Activated effector memory CD4-positive, alpha-beta T cell treated with anti-CD3 and anti-CD28 coated beads, Interleukin-2, amount 50 U/mL, for 16 hours (primary cell): ENCODE measurements at regions not wholly inside any gene's neighbourhood (a gene's known extent, or its start where the extent isn't known, plus 50 kb on each side); places are given as distances from the start of the nearest gene placed in this dataset.

ENCODE experiments used
- DNase-seq: peaks from one replicate; pipeline ENCODE4 v3.0.0-alpha.2; 2020

GRCh38 chr13:67377919-67378318 is 147.8 kb upstream of the PCDH9 start:
- DNase-seq: no peak

- no peak for DNase-seq
Measured at GRCh38 chr13:67374391-67374790, 144.3 kb upstream of the PCDH9 start.

- no peak for DNase-seq
Measured at GRCh38 chr13:67372868-67373464, 142.8 kb upstream of the PCDH9 start.

GRCh38 chr13:67369895-67370660 is 139.9 kb upstream of the PCDH9 start:
- no peak for DNase-seq

- DNase-seq: no peak
Measured at GRCh38 chr13:67367399-67367798, 137.3 kb upstream of the PCDH9 start.

- DNase-seq: no peak
Measured at GRCh38 chr13:67366533-67366932, 136.4 kb upstream of the PCDH9 start.

- DNase-seq: no peak
Measured at GRCh38 chr13:67355812-67356476, 125.8 kb upstream of the PCDH9 start.

GRCh38 chr13:67353941-67354340 is 123.8 kb upstream of the PCDH9 start:
- no peak for DNase-seq

GRCh38 chr13:67353031-67353430 is 122.9 kb upstream of the PCDH9 start:
- DNase-seq: no peak

- DNase-seq: no peak
Measured at GRCh38 chr13:67351909-67352308, 121.8 kb upstream of the PCDH9 start.

GRCh38 chr13:67351114-67351513 is 121.0 kb upstream of the PCDH9 start:
- no peak for DNase-seq

GRCh38 chr13:67343777-67344176 is 113.6 kb upstream of the PCDH9 start:
- no peak for DNase-seq

- DNase-seq: no peak
Measured at GRCh38 chr13:67341406-67341805, 111.3 kb upstream of the PCDH9 start.

- no peak for DNase-seq
Measured at GRCh38 chr13:67330149-67330548, 100.0 kb upstream of the PCDH9 start.

- no peak for DNase-seq
Measured at GRCh38 chr13:67328895-67329294, 98.8 kb upstream of the PCDH9 start.

- no peak for DNase-seq
Measured at GRCh38 chr13:67318860-67319259, 88.7 kb upstream of the PCDH9 start.

GRCh38 chr13:67318398-67318797 is 88.3 kb upstream of the PCDH9 start:
- DNase-seq: no peak

GRCh38 chr13:67314405-67314804 is 84.3 kb upstream of the PCDH9 start:
- no peak for DNase-seq

GRCh38 chr13:67308004-67308772 is 78.1 kb upstream of the PCDH9 start:
- no peak for DNase-seq

- DNase-seq: no peak
Measured at GRCh38 chr13:67306742-67307141, 76.6 kb upstream of the PCDH9 start.

GRCh38 chr13:67303661-67304333 is 73.7 kb upstream of the PCDH9 start:
- no peak for DNase-seq

GRCh38 chr13:67299751-67300150 is 69.6 kb upstream of the PCDH9 start:
- no peak for DNase-seq
